Peyer's patch (tissue), 4 donors: ENCODE measurements at regions not wholly inside any gene's neighbourhood (a gene's known extent, or its start where the extent isn't known, plus 50 kb on each side); places are given as distances from the start of the nearest gene placed in this dataset.
"Not testable (repeated sequence)": the region's sequence is repeated elsewhere in the genome, so short reads cannot be mapped to it uniquely, and the experiment has no call there.

Source experiments
- DNase-seq, 3 donors: peaks; one replicate each; pipeline ENCODE4 v3.0.0-alpha.2; 2017 to 2019
- H3K27ac ChIP-seq, 4 donors: fragments of 200-600 bp; sonication (generic); one replicate each; pipeline ENCODE4 v1.5.1; 2016 to 2019
- H3K27me3 ChIP-seq, 2 donors: fragments of 200-600 bp; sonication (generic); one replicate each; pipeline ENCODE4 v1.5.1; 2019
- H3K36me3 ChIP-seq, 3 donors: fragments of 200-600 bp; sonication (generic); one replicate each; pipeline ENCODE4 v1.5.1; 2016 to 2019
- H3K4me1 ChIP-seq, 4 donors: fragments of 200-600 bp; sonication (generic); one replicate each; pipeline ENCODE4 v1.5.1; 2016 to 2019
- H3K4me3 ChIP-seq, 4 donors: fragments of 200-600 bp; sonication (generic); 1 replicate in 3 of 4; 2 replicates in 1 of 4; pipeline ENCODE4 v1.5.1; 2016 to 2019; ENCODE audit warnings: mild to moderate bottlenecking in 1 of 4
- H3K9me3 ChIP-seq, 4 donors: fragments of 200-600 bp; sonication (generic); one replicate each; pipeline ENCODE4 v1.5.1; 2016 to 2019; ENCODE audit warnings: mild to moderate bottlenecking in 1 of 4
- CTCF ChIP-seq, 6 experiments: fragments of 450-650 bp in 4 of 6; fragments of 200-600 bp in 2 of 6; sonication (generic) in 1 of 6; IDR thresholded peaks; one replicate each; pipeline ENCODE4 v1.5.1; 2017 to 2019; ENCODE audit warnings: antibody characterized with exemption in 6 of 6, mild to moderate bottlenecking in 3 of 6, moderate library complexity in 1 of 6
- POLR2A ChIP-seq, 2 donors: fragments of 450-650 bp; IDR thresholded peaks; one replicate each; pipeline ENCODE4 v1.5.1; 2017; ENCODE audit warnings: antibody characterized with exemption in 2 of 2, mild to moderate bottlenecking in 2 of 2, moderate library complexity in 2 of 2

GRCh38 chr4:128444544-128445302 is 157.1 kb upstream of the PGRMC2 start:
- no peak overlapping the region for H3K27ac ChIP-seq
- H3K9me3 ChIP-seq = peaks cover 0 to 8% (median 3%) of the 10 kb centered on the region in 4 donors
- no peaks in the 10 kb centered on the region for H3K27me3 ChIP-seq
- H3K4me3 ChIP-seq = no peak overlapping the region
- DNase-seq = no peak
- TF ChIP-seq CTCF (IDR thresholded peaks at IDR 0.05) = no peak
- no peak for TF ChIP-seq POLR2A (IDR thresholded peaks at IDR 0.05)
- no peaks in the 10 kb centered on the region for H3K4me1 ChIP-seq
- H3K36me3 ChIP-seq = no peaks in the 10 kb centered on the region

- no peak for TF ChIP-seq CTCF (IDR thresholded peaks at IDR 0.05)
- no peak for TF ChIP-seq POLR2A (IDR thresholded peaks at IDR 0.05)
- H3K4me3 ChIP-seq = no peak overlapping the region
- no peaks in the 10 kb centered on the region for H3K36me3 ChIP-seq
- H3K27me3 ChIP-seq = no peaks in the 10 kb centered on the region
- no peaks in the 10 kb centered on the region for H3K4me1 ChIP-seq
- H3K27ac ChIP-seq = no peak overlapping the region
- no peak for DNase-seq
- peaks cover 0 to 8% (median 3%) of the 10 kb centered on the region in 4 donors for H3K9me3 ChIP-seq
These were observed 153.3 kb upstream of the PGRMC2 start for GRCh38 chr4:128440923-128441322.

- H3K36me3 ChIP-seq, H3K9me3 ChIP-seq, H3K27ac ChIP-seq, DNase-seq, H3K4me1 ChIP-seq, H3K4me3 ChIP-seq, H3K27me3 ChIP-seq: not testable (repeated sequence)
These were observed 149.4 kb upstream of the PGRMC2 start for GRCh38 chr4:128437023-128437422.

- H3K36me3 ChIP-seq, H3K27me3 ChIP-seq, DNase-seq, H3K4me1 ChIP-seq, H3K9me3 ChIP-seq, H3K27ac ChIP-seq, H3K4me3 ChIP-seq: not testable (repeated sequence)
These were observed 141.5 kb upstream of the PGRMC2 start for GRCh38 chr4:128429023-128429613.

- no peak for DNase-seq
- Histone ChIP-seq H3K36me3 (no peaks in the 10 kb centered on the region), H3K4me1 (no peaks in the 10 kb centered on the region)
These were observed 140.8 kb upstream of the PGRMC2 start for GRCh38 chr4:128428397-128428796.

GRCh38 chr4:128427832-128428366 is 140.3 kb upstream of the PGRMC2 start:
- H3K27ac ChIP-seq = no peak overlapping the region
- DNase-seq = peak in 1 of 3 donors; percentile 55
- no peaks in the 10 kb centered on the region for H3K27me3 ChIP-seq
- TF ChIP-seq CTCF (IDR thresholded peaks at IDR 0.05) (peak in 4 of 6 experiments; percentile 32 to 64 (median 62)), POLR2A (IDR thresholded peaks at IDR 0.05) (no peak)
- H3K4me1 ChIP-seq = no peaks in the 10 kb centered on the region
- H3K4me3 ChIP-seq = peak overlapping the region in 1 of 4 donors; percentile 20
- no peaks in the 10 kb centered on the region for H3K36me3 ChIP-seq
- no peaks in the 10 kb centered on the region for H3K9me3 ChIP-seq

More at GRCh38 chr4:128428397-128428796, 140.8 kb upstream of the PGRMC2 start:
- H3K9me3 ChIP-seq = no peaks in the 10 kb centered on the region
- no peak for TF ChIP-seq CTCF (IDR thresholded peaks at IDR 0.05)
- TF ChIP-seq POLR2A (IDR thresholded peaks at IDR 0.05) = no peak
- H3K27me3 ChIP-seq = no peaks in the 10 kb centered on the region
- H3K27ac ChIP-seq = no peak overlapping the region
- H3K4me3 ChIP-seq = peak overlapping the region in 1 of 4 donors; percentile 20
